GM12864 (cell line): ENCODE measurements at regions not wholly inside any gene's neighbourhood (a gene's known extent, or its start where the extent isn't known, plus 50 kb on each side); places are given as distances from the start of the nearest gene placed in this dataset.

Source experiments
- DNase-seq: peaks from one replicate; pipeline ENCODE4 v3.0.0-alpha.2; 2011; ENCODE audit warnings: low read depth
- H3K4me3 ChIP-seq: 2 replicates; pipeline ENCODE4 v1.5.1; 2011; ENCODE audit warnings: mild to moderate bottlenecking, low read depth, low read length, control low read depth
- CTCF ChIP-seq: IDR thresholded peaks from 2 replicates; pipeline ENCODE4 v1.5.1; 2011; ENCODE audit warnings: low read depth, mild to moderate bottlenecking, moderate library complexity, low read length, control low read depth, inconsistent platforms; ENCODE audit errors: missing control alignments

- TF ChIP-seq CTCF: no peak
- DNase-seq: no peak
- H3K4me3 ChIP-seq: no peak overlapping the region
These were observed 446.7 kb upstream of the PROK2 start for GRCh38 chr3:72231439-72232196.

GRCh38 chr3:72230774-72231379 is 445.9 kb upstream of the PROK2 start:
- H3K4me3 ChIP-seq: no peak overlapping the region
- TF ChIP-seq CTCF: no peak
- DNase-seq: no peak

GRCh38 chr3:72229952-72230351 is 445.0 kb upstream of the PROK2 start:
- no peak overlapping the region for H3K4me3 ChIP-seq
- no peak for TF ChIP-seq CTCF

GRCh38 chr3:72227486-72228070 is 442.6 kb upstream of the PROK2 start:
- no peak for DNase-seq
- no peak overlapping the region for H3K4me3 ChIP-seq
- TF ChIP-seq CTCF: no peak

More at GRCh38 chr3:72229952-72230351, 445.0 kb upstream of the PROK2 start:
- no peak for DNase-seq

GRCh38 chr3:72224804-72225509 is 440.0 kb upstream of the PROK2 start:
- TF ChIP-seq CTCF: no peak
- H3K4me3 ChIP-seq: no peak overlapping the region
- DNase-seq: no peak

- H3K4me3 ChIP-seq: no peak overlapping the region
These were observed 438.7 kb upstream of the PROK2 start for GRCh38 chr3:72223628-72224027.

More at GRCh38 chr3:72223628-72224027, 438.7 kb upstream of the PROK2 start:
- TF ChIP-seq CTCF: no peak
- DNase-seq: no peak
